AG10803 (cell line): ENCODE measurements at regions not wholly inside any gene's neighbourhood (a gene's known extent, or its start where the extent isn't known, plus 50 kb on each side); places are given as distances from the start of the nearest gene placed in this dataset.

ENCODE experiments used
- DNase-seq: peaks from one replicate; pipeline ENCODE4 v3.0.0; 2010; ENCODE audit warnings: low read depth
- H3K4me3 ChIP-seq: 2 replicates; pipeline ENCODE4 v1.5.1; 2011; ENCODE audit warnings: mild to moderate bottlenecking, low read length, control low read depth
- CTCF ChIP-seq: conservative IDR thresholded peaks from 2 replicates; pipeline ENCODE4 v1.5.1; 2011; ENCODE audit warnings: mild to moderate bottlenecking, low read length, control low read depth, inconsistent platforms

- DNase-seq: no peak
Measured at GRCh38 chr5:158559066-158559465, 540.6 kb downstream of the EBF1 start.

DNA sequence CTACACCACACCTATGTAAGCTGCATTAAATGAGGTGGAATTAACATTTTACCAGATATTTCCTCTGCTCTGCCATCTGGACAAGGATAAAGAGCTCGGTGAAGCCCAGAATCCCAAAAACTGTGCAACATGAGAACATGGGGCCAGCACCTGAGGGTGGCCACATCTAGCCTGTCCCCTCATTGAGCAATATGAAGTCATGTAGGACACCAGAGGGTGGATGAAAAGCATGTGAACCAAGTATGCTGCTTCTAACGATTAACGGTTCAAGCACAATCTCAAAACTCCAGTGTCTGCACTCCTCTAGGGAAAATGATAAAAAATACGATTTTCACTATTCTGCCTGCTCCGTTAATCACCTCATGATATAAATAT is 545.8 kb downstream of the EBF1 start:
- H3K4me3 ChIP-seq: no peak overlapping the region
- DNase-seq: no peak
- no peak for TF ChIP-seq CTCF

More at GRCh38 chr5:158559066-158559465, 540.6 kb downstream of the EBF1 start:
- no peak for TF ChIP-seq CTCF
- H3K4me3 ChIP-seq: no peak overlapping the region

GRCh38 chr5:158553195-158553961 is 546.3 kb downstream of the EBF1 start:
- no peak for TF ChIP-seq CTCF
- peak; percentile 93 for DNase-seq
- no peak overlapping the region for H3K4me3 ChIP-seq

- no peak for DNase-seq
- H3K4me3 ChIP-seq: no peak overlapping the region
- no peak for TF ChIP-seq CTCF
Measured at GRCh38 chr5:158552241-158552640, 547.5 kb downstream of the EBF1 start.

DNA sequence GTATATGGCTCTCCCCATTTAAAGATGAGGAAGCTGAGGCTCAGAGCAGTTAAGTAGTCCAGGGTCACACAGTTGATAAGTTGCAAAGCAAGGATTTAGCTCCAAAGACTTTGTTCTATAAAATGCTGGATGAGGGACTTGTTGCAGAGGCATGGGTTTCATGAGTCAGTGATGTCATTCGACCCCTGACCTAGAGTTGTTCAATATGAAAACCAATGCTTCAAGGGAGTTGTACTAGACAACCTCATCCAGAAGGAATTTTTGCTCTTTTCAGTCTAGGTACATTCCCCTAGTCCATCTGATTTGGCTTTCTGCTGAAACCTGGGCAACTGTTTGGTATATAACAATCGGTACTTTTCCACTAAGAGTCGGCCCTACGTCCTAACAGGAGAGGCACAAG is 550.4 kb downstream of the EBF1 start:
- H3K4me3 ChIP-seq: no peak overlapping the region
- no peak for DNase-seq
- TF ChIP-seq CTCF: no peak

DNA sequence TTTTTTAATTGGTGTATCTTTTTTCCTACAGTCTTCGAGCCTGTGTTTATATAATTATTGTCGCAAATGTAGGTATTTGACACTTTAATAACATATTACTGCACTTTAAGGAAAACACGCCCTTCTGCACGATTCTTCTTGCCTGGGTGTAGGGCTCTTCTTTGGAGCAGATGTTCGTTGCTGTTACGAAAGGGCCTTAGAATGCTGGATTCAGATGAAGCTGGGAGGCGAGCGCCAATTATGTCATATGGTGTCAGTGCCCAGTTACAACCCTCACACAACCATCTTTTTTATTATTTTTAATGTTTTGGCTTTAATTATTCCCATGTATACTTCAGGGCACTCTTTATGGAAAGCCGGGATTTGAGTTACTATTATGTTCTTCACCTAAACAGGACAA is 553.0 kb downstream of the EBF1 start:
- H3K4me3 ChIP-seq: no peak overlapping the region
- DNase-seq: peak; percentile 73
- TF ChIP-seq CTCF: no peak

DNA sequence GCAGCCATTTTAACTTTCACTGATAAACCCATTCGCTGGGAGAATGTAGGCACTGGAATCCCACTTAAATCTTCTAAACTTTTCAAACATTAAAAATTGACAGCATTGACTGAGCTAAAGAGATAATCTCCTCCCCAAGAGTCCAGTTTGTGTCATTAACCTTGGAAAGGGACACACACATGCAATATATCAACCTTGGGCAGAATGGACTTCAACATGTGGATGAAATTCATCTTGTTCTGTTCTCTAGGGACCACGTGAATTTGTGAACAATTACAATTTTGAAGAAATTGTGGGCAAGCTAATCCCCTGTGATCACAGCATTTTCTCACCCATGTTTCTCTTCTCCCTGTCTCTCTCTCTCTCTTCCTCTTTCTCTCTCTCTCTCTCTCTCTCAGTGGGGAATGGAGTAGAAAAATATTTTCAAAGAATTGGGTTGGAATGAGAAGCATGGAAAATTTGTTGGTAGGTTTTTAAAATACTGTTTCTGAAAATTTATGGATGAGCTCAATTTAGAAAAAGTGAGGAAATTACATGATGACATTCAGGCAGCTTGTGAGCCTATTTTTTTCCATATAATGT is 553.7 kb downstream of the EBF1 start:
- no peak overlapping the region for H3K4me3 ChIP-seq
- TF ChIP-seq CTCF: no peak
- DNase-seq: no peak
